HepG2 (cell line): ENCODE measurements at regions not wholly inside any gene's neighbourhood (a gene's known extent, or its start where the extent isn't known, plus 50 kb on each side); places are given as distances from the start of the nearest gene placed in this dataset.

ENCODE experiments used
- ATAC-seq: fragments of 200-7000 bp; cut with Tn5 transposase; 3 replicates; pipeline ENCODE4 v1.9.1; 2020; ENCODE audit warnings: mild to moderate bottlenecking, moderate library complexity
- BruUV-seq: library from RNA; stranded (reverse); fragments of 400-500 nt; replicated peaks from 2 replicates; lab custom pipeline; 2021; lab: Mats Ljungman, UMichigan
- CTCF ChIA-PET: fragments of 300-600 bp; formaldehyde crosslinking; extraction: SDS; loops from one replicate; lab custom pipeline; 2021; ENCODE audit warnings: low total read pairs, inconsistent platforms, low intra/inter-chr PET ratio; lab: Yijun Ruan, JAX
- POLR2A ChIA-PET: fragments of 350-600 bp; sonication (Branson Sonifier 250); formaldehyde crosslinking; loops from one replicate; lab custom pipeline; 2020; ENCODE audit warnings: antibody characterized with exemption, inconsistent platforms; lab: Yijun Ruan, JAX
- DNase-seq: peaks from one replicate; pipeline ENCODE4 v3.0.0-alpha.2; 2015; ENCODE audit warnings: low spot score
- FAIRE-seq: peaks from 3 replicates; lab custom pipeline; 2011; peaks lifted over from hg19 to GRCh38; lab: Jason Lieb, UNC
- H2AFZ ChIP-seq: one replicate; pipeline ENCODE4 v1.6.1; 2011; ENCODE audit warnings: low read length, inconsistent platforms
- H3K27ac ChIP-seq: fragments of 300-600 bp; 3 replicates; pipeline ENCODE4 v1.8.0; 2011; ENCODE audit warnings: mixed run types, mild to moderate bottlenecking, mixed read lengths, low read length, inconsistent platforms; ENCODE audit not compliant: insufficient read depth; ENCODE audit errors: extremely low read length
- H3K27me3 ChIP-seq, 2 experiments: fragments of 200-600 bp in 1 of 2; 2 replicates in 1 of 2; 3 replicates in 1 of 2; pipeline versions ENCODE4 v1.6.0 to v1.8.0; 2011; ENCODE audit warnings: low read length in 2 of 2, mild to moderate bottlenecking in 2 of 2, moderate library complexity in 2 of 2, inconsistent platforms in 1 of 2; ENCODE audit not compliant: insufficient read depth in 2 of 2, control insufficient read depth in 1 of 2
- H3K36me3 ChIP-seq, 2 experiments: fragments of 200-600 bp in 1 of 2; replicated peaks in 1 of 2; 2 replicates in 1 of 2; 3 replicates in 1 of 2; pipeline versions ENCODE4 v1.5.1 to v1.8.0; 2011; ENCODE audit warnings: low read length in 2 of 2, inconsistent platforms in 1 of 2; ENCODE audit not compliant: insufficient read depth in 2 of 2, control insufficient read depth in 1 of 2
- H3K4me1 ChIP-seq: 2 replicates; pipeline ENCODE4 v1.5.1; 2012; ENCODE audit warnings: low read length, inconsistent platforms; ENCODE audit not compliant: insufficient read depth
- H3K4me2 ChIP-seq: 2 replicates; pipeline ENCODE4 v1.6.0; 2011; ENCODE audit warnings: low read depth, low read length, inconsistent platforms
- H3K4me3 ChIP-seq, 3 experiments: fragments of 200-600 bp in 1 of 3; sonication (generic), shearing (Covaris generic) in 1 of 3; replicated peaks in 1 of 3; 2 replicates each; pipeline ENCODE4 v1.5.1; 2011 to 2016; ENCODE audit warnings: low read length in 3 of 3, inconsistent platforms in 2 of 3, low read depth in 2 of 3, mild to moderate bottlenecking in 2 of 3, control low read depth in 1 of 3, mixed read lengths in 1 of 3; ENCODE audit not compliant: insufficient read depth in 1 of 3
- H3K79me2 ChIP-seq: one replicate; pipeline ENCODE4 v1.6.1; 2011; ENCODE audit warnings: low read length, inconsistent platforms; ENCODE audit not compliant: insufficient read depth
- H3K9ac ChIP-seq: 2 replicates; pipeline ENCODE4 v1.6.0; 2011; ENCODE audit warnings: mild to moderate bottlenecking, low read depth, low read length, inconsistent platforms; ENCODE audit not compliant: insufficient read depth
- H3K9me3 ChIP-seq: 2 replicates; pipeline ENCODE4 v1.5.1; 2012; ENCODE audit warnings: mild to moderate bottlenecking, low read length
- H4K20me1 ChIP-seq: 2 replicates; pipeline ENCODE4 v1.6.0; 2011; ENCODE audit warnings: inconsistent platforms, mild to moderate bottlenecking, low read length, moderate library complexity; ENCODE audit not compliant: insufficient read depth
- ASH2L ChIP-seq: fragments of 300-600, 200-600 bp; sonication (generic); IDR thresholded peaks from 2 replicates; pipeline ENCODE4 v1.7.0; 2017; ENCODE audit warnings: low read depth, mild to moderate bottlenecking, moderate library complexity, mixed read lengths, low read length; ENCODE audit not compliant: insufficient read length
- CEBPB ChIP-seq: IDR thresholded peaks from 2 replicates; pipeline ENCODE4 v1.6.1; 2011; ENCODE audit warnings: low read depth, low read length, improper control_type of control experiment, borderline replicate concordance
- CHCHD3 ChIP-seq: sonication (generic); formaldehyde crosslinking; IDR thresholded peaks from 2 replicates; pipeline ENCODE4 v1.8.0; 2022; ENCODE audit warnings: mild to moderate bottlenecking, missing genetic modification reagents, moderate library complexity
- ELF3 ChIP-seq: IDR thresholded peaks from 2 replicates; pipeline ENCODE4 v1.6.1; 2016; ENCODE audit warnings: missing genetic modification reagents, missing compliant biosample characterization
- KAT7 ChIP-seq: IDR thresholded peaks from 2 replicates; pipeline ENCODE4 v1.6.1; 2018; ENCODE audit warnings: borderline replicate concordance, missing compliant biosample characterization
- KDM5B ChIP-seq: sonication (generic); formaldehyde crosslinking; IDR thresholded peaks from 2 replicates; pipeline ENCODE4 v1.4.0; 2020; ENCODE audit warnings: missing genetic modification reagents, mild to moderate bottlenecking, borderline replicate concordance
- MAFG ChIP-seq: sonication (generic); formaldehyde crosslinking; IDR thresholded peaks from 2 replicates; pipeline ENCODE4 v1.5.1; 2020; ENCODE audit warnings: mild to moderate bottlenecking, missing genetic modification reagents
- SMAD3 ChIP-seq: sonication (generic); formaldehyde crosslinking; IDR thresholded peaks from 2 replicates; pipeline ENCODE4 v1.4.0; 2020; ENCODE audit warnings: missing genetic modification reagents
- SP5 ChIP-seq: IDR thresholded peaks from 2 replicates; pipeline ENCODE4 v1.6.1; 2016; ENCODE audit warnings: low read depth, borderline replicate concordance
- SPEN ChIP-seq: sonication (generic); formaldehyde crosslinking; IDR thresholded peaks from 2 replicates; pipeline ENCODE4 v1.5.1; 2020; ENCODE audit warnings: low read depth, mild to moderate bottlenecking, missing genetic modification reagents
- SRSF4 ChIP-seq: fragments of 200-400 bp; formaldehyde crosslinking; IDR thresholded peaks from one replicate; pipeline ENCODE4 v1.6.1; 2018; ENCODE audit warnings: mild to moderate bottlenecking, low read depth, low read length, moderate library complexity; ENCODE audit not compliant: poor library complexity, severe bottlenecking
- SSRP1 ChIP-seq: IDR thresholded peaks from 2 replicates; pipeline ENCODE4 v1.6.1; 2016; ENCODE audit warnings: control low read depth
- STAG1 ChIP-seq: sonication (generic); formaldehyde crosslinking; IDR thresholded peaks from 2 replicates; pipeline ENCODE4 v1.4.0; 2020; ENCODE audit warnings: missing genetic modification reagents
- STAT6 ChIP-seq: sonication (generic); formaldehyde crosslinking; IDR thresholded peaks from 2 replicates; pipeline ENCODE4 v1.4.0; 2020; ENCODE audit warnings: missing genetic modification reagents, mild to moderate bottlenecking, borderline replicate concordance
- TCF12 ChIP-seq, 2 experiments: fragments of 450-650 bp in 1 of 2; sonication (generic) in 1 of 2; formaldehyde crosslinking in 1 of 2; IDR thresholded peaks; 2 replicates each; pipeline versions ENCODE4 v1.6.1 to v1.8.0; 2017 to 2022; ENCODE audit warnings: antibody characterized with exemption in 1 of 2, mild to moderate bottlenecking in 1 of 2, missing genetic modification reagents in 1 of 2, moderate library complexity in 1 of 2
- ZNF580 ChIP-seq: IDR thresholded peaks from 2 replicates; pipeline ENCODE4 v1.6.1; 2016; ENCODE audit warnings: low read depth, borderline replicate concordance
- ZNF703 ChIP-seq: sonication (generic); formaldehyde crosslinking; IDR thresholded peaks from 2 replicates; pipeline ENCODE4 v1.5.1; 2020; ENCODE audit warnings: missing genetic modification reagents, mild to moderate bottlenecking, moderate library complexity, borderline replicate concordance
- ZNF777 ChIP-seq: sonication (generic); formaldehyde crosslinking; IDR thresholded peaks from 2 replicates; pipeline ENCODE4 v1.4.0; 2020; ENCODE audit warnings: missing genetic modification reagents
- WGBS: methylation state at CpG from one replicate; pipeline ENCODE4 v1.1.6; 2017; ENCODE audit warnings: low lambda C conversion rate; 5-methylcytosine and 5-hydroxymethylcytosine counted together
- in situ Hi-C: cut with HindIII; loops from 2 replicates; pipeline ENCODE4 v1.10.0; 2017; ENCODE audit warnings: low pct_unique_long_range_greater_than_20kb; ENCODE audit not compliant: extremely low pct_ligation_motif_present
- intact Hi-C: fragments of 100-400 bp; cut with micrococcal nuclease; formaldehyde crosslinking; loops from one replicate; pipeline ENCODE4 v1.10.0; 2022; ENCODE audit not compliant: unreplicated experiment

GRCh38 chr2:180732337-180732736 lies 248.1 kb upstream of the UBE2E3 start:
- in situ Hi-C loops: no loop called here
- Histone ChIP-seq H3K9ac (no peak overlapping the region), H3K4me3 (no peak overlapping the region), H3K27ac (no peak overlapping the region), H4K20me1 (no peaks in the 10 kb centered on the region), H3K79me2 (no peaks in the 10 kb centered on the region), H3K9me3 (no peaks in the 10 kb centered on the region), H3K27me3 (no peaks in the 10 kb centered on the region; a peak in 1 of 5 replicates), H3K36me3 (no peaks in the 10 kb centered on the region), H3K4me1 (no peaks in the 10 kb centered on the region), H3K4me2 (no peak overlapping the region)
- WGBS: 83% methylated on average over 1 of the region's 3 CpGs
- intact Hi-C loops: no loop called here
- ATAC-seq (no peak), DNase-seq (no peak), FAIRE-seq (no peak)
- POLR2A ChIA-PET: no interaction called here
- CTCF ChIA-PET: no interaction called here
- no TSS peak for BruUV-seq
- TF ChIP-seq KAT7 (CRISPR knock-in tag) (no peak), SP5 (CRISPR knock-in tag) (no peak), SSRP1 (CRISPR knock-in tag) (no peak), SRSF4 (no peak), KDM5B (CRISPR knock-in tag) (no peak), ZNF777 (CRISPR knock-in tag) (no peak)
- TF ChIP-seq, all 625 proteins: peak for 0
- no peak overlapping the region for H2AFZ ChIP-seq

GRCh38 chr2:180730976-180731375 lies 249.4 kb upstream of the UBE2E3 start:
- no peak for FAIRE-seq
- BruUV-seq: no TSS peak
- 49% methylated on average over 2 of the region's 2 CpGs for WGBS
- TF ChIP-seq STAG1: no peak
- TF ChIP-seq ZNF580 (CRISPR knock-in tag): no peak
- TF ChIP-seq CHCHD3 (CRISPR knock-in tag): no peak
- no peak for TF ChIP-seq MAFG (CRISPR knock-in tag)
- TF ChIP-seq ZNF703 (CRISPR knock-in tag): no peak
- no peak for TF ChIP-seq ASH2L
- no peak for TF ChIP-seq SMAD3 (CRISPR knock-in tag)
- no peak for TF ChIP-seq STAT6 (CRISPR knock-in tag)
- no peak for TF ChIP-seq TCF12 (IDR thresholded peaks at IDR 0.05)
- no peak for TF ChIP-seq TCF12 (CRISPR knock-in tag; IDR thresholded peaks at IDR 0.05)
- no peak for TF ChIP-seq ELF3 (CRISPR knock-in tag)
- peak; percentile 81 for TF ChIP-seq CEBPB
- no peak for TF ChIP-seq SPEN

More at GRCh38 chr2:180730976-180731375, 249.4 kb upstream of the UBE2E3 start:
- ChIA-PET CTCF (no interaction called here), POLR2A (no interaction called here)
- Histone ChIP-seq H3K27me3 (no peaks in the 10 kb centered on the region; a peak in 1 of 5 replicates), H3K36me3 (no peaks in the 10 kb centered on the region), H4K20me1 (no peaks in the 10 kb centered on the region), H3K9me3 (no peaks in the 10 kb centered on the region), H3K4me2 (no peak overlapping the region), H3K9ac (no peak overlapping the region), H3K27ac (no peak overlapping the region), H3K79me2 (no peaks in the 10 kb centered on the region), H2AFZ (no peak overlapping the region), H3K4me3 (no peak overlapping the region), H3K4me1 (no peaks in the 10 kb centered on the region)
- DNase-seq (peak; percentile 28), ATAC-seq (no peak)
- intact Hi-C loops (no loop called here), in situ Hi-C loops (no loop called here)
